C4-2B (cell line): ENCODE measurements at regions not wholly inside any gene's neighbourhood (a gene's known extent, or its start where the extent isn't known, plus 50 kb on each side); places are given as distances from the start of the nearest gene placed in this dataset.

ENCODE experiments used
- ZFX ChIP-seq: fragments of 450-650 bp; IDR thresholded peaks from 2 replicates; pipeline ENCODE4 v1.6.1; 2017
- TF ChIP-seq, protein P1 (sequence below): fragments of 450-650 bp; conservative IDR thresholded peaks from 2 replicates; pipeline ENCODE4 v1.5.1; 2017; ENCODE audit warnings: mild to moderate bottlenecking

DNA sequence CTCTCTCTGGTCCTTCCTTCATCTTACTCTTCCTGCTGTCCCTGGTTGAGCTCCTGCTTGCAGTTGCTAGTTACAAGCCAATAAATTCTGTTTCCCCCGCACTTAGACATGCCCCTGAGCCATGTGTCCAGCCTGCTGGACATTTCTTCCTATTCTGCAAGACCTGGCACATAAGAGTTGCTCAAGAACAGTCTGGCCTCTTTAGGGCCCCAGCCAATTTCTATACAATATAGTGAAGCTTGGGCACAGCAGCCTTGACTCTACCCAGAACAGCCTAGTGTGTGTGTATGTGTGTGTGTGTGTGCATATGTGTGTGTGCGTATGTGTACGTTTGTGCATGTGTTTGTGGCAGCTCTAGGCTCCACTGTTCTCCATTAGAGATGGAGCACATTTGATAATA lies 276.0 kb downstream of the CYRIA start:
- TF ChIP-seq, protein P1, sequence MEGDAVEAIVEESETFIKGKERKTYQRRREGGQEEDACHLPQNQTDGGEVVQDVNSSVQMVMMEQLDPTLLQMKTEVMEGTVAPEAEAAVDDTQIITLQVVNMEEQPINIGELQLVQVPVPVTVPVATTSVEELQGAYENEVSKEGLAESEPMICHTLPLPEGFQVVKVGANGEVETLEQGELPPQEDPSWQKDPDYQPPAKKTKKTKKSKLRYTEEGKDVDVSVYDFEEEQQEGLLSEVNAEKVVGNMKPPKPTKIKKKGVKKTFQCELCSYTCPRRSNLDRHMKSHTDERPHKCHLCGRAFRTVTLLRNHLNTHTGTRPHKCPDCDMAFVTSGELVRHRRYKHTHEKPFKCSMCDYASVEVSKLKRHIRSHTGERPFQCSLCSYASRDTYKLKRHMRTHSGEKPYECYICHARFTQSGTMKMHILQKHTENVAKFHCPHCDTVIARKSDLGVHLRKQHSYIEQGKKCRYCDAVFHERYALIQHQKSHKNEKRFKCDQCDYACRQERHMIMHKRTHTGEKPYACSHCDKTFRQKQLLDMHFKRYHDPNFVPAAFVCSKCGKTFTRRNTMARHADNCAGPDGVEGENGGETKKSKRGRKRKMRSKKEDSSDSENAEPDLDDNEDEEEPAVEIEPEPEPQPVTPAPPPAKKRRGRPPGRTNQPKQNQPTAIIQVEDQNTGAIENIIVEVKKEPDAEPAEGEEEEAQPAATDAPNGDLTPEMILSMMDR, result no peak
- no peak for TF ChIP-seq ZFX
